Keratinocyte (primary cell): ENCODE measurements at regions not wholly inside any gene's neighbourhood (a gene's known extent, or its start where the extent isn't known, plus 50 kb on each side); places are given as distances from the start of the nearest gene placed in this dataset.

Experiments used
- DNase-seq: peaks from one replicate; pipeline ENCODE4 v3.0.0-alpha.2; 2011; ENCODE audit warnings: low read depth, missing footprints, low spot score
- FAIRE-seq: peaks from 2 replicates; lab custom pipeline; 2011; peaks lifted over from hg19 to GRCh38; lab: Jason Lieb, UNC
- H2AFZ ChIP-seq: 2 replicates; pipeline ENCODE4 v1.6.0; 2012; ENCODE audit warnings: low read length, control low read depth, inconsistent platforms; ENCODE audit not compliant: control insufficient read depth
- H3K27ac ChIP-seq: 2 replicates; pipeline ENCODE4 v1.5.1; 2011; ENCODE audit warnings: low read length; ENCODE audit not compliant: control insufficient read depth, insufficient read depth
- H3K27me3 ChIP-seq: 3 replicates; pipeline ENCODE4 v1.6.0; 2011; ENCODE audit warnings: low read length; ENCODE audit not compliant: control insufficient read depth, insufficient read depth; ENCODE audit errors: extremely low read depth
- H3K36me3 ChIP-seq, 2 experiments: 2 replicates in 1 of 2; 3 replicates in 1 of 2; pipeline ENCODE4 v1.5.1; 2011; ENCODE audit warnings: low read length in 2 of 2, mild to moderate bottlenecking in 1 of 2; ENCODE audit not compliant: control insufficient read depth in 2 of 2, insufficient read depth in 2 of 2; ENCODE audit errors: extremely low read depth in 1 of 2
- H3K4me1 ChIP-seq: 3 replicates; pipeline ENCODE4 v1.5.1; 2011; ENCODE audit warnings: low read length; ENCODE audit not compliant: control insufficient read depth, insufficient read depth; ENCODE audit errors: extremely low read depth
- H3K4me2 ChIP-seq: 3 replicates; pipeline ENCODE4 v1.6.0; 2011; ENCODE audit warnings: low read depth, low read length; ENCODE audit not compliant: control insufficient read depth, insufficient read depth; ENCODE audit errors: extremely low read depth
- H3K4me3 ChIP-seq, 3 experiments: fragments of 200-600 bp in 1 of 3; sonication (generic) in 1 of 3; 2 replicates in 2 of 3; 3 replicates in 1 of 3; pipeline ENCODE4 v1.5.1; 2011 to 2016; ENCODE audit warnings: low read length in 3 of 3, mild to moderate bottlenecking in 3 of 3, control low read depth in 2 of 3, inconsistent platforms in 1 of 3, low read depth in 1 of 3, mixed read lengths in 1 of 3, mixed run types in 1 of 3, moderate library complexity in 1 of 3; ENCODE audit not compliant: control insufficient read depth in 2 of 3, insufficient read depth in 2 of 3; ENCODE audit errors: extremely low read depth in 1 of 3
- H3K79me2 ChIP-seq: 2 replicates; pipeline ENCODE4 v1.6.0; 2012; ENCODE audit warnings: low read length; ENCODE audit not compliant: control insufficient read depth, insufficient read depth
- H3K9ac ChIP-seq: 3 replicates; pipeline ENCODE4 v1.6.0; 2011; ENCODE audit warnings: low read length; ENCODE audit not compliant: control insufficient read depth, insufficient read depth; ENCODE audit errors: extremely low read depth
- H3K9me1 ChIP-seq: 3 replicates; pipeline ENCODE4 v1.6.0; 2011; ENCODE audit warnings: low read length; ENCODE audit not compliant: control insufficient read depth, insufficient read depth; ENCODE audit errors: extremely low read depth
- H3K9me3 ChIP-seq: 2 replicates; pipeline ENCODE4 v1.5.1; 2012; ENCODE audit warnings: low read depth, low read length; ENCODE audit not compliant: control insufficient read depth
- H4K20me1 ChIP-seq: 3 replicates; pipeline ENCODE4 v1.6.0; 2011; ENCODE audit warnings: low read length; ENCODE audit not compliant: control insufficient read depth, insufficient read depth; ENCODE audit errors: extremely low read depth
- CTCF ChIP-seq, 3 experiments: IDR thresholded peaks in 1 of 3; conservative IDR thresholded peaks in 1 of 3; optimal IDR thresholded peaks in 1 of 3; 2 replicates in 2 of 3; 3 replicates in 1 of 3; pipeline versions ENCODE3 to v1.5.1; 2011; ENCODE audit warnings: low read length in 3 of 3, mild to moderate bottlenecking in 3 of 3, moderate library complexity in 2 of 3, control low read depth in 1 of 3, inconsistent platforms in 1 of 3; ENCODE audit not compliant: insufficient read depth in 2 of 3; ENCODE audit errors: extremely low read depth in 1 of 3
- EZH2 ChIP-seq: IDR thresholded peaks from one replicate; pipeline ENCODE4 v1.6.1; 2012; ENCODE audit warnings: inconsistent platforms, mild to moderate bottlenecking, low read length, moderate library complexity
- dilution Hi-C: fragments of 300-500 bp; cut with MboI; formaldehyde crosslinking; loops from one replicate; pipeline ENCODE4 v1.7.0; 2020; ENCODE audit warnings: low sequenced_read_pairs; ENCODE audit not compliant: extremely low pct_ligation_motif_present

GRCh38 chr3:65070968-65071367 lies 383.2 kb upstream of the ADAMTS9 start:
- Histone ChIP-seq H3K9me1 (no peaks in the 10 kb centered on the region), H3K27ac (no peak overlapping the region), H3K27me3 (no peaks in the 10 kb centered on the region), H3K4me1 (no peaks in the 10 kb centered on the region), H3K4me3 (no peak overlapping the region), H3K9ac (no peak overlapping the region), H3K79me2 (no peaks in the 10 kb centered on the region), H2AFZ (no peak overlapping the region), H4K20me1 (no peaks in the 10 kb centered on the region), H3K4me2 (no peak overlapping the region), H3K9me3 (no peaks in the 10 kb centered on the region), H3K36me3 (no peaks in the 10 kb centered on the region)
- no peak for FAIRE-seq
- no peak for DNase-seq
- dilution Hi-C loops = no loop called here
- TF ChIP-seq EZH2 (no peak), CTCF (optimal IDR thresholded peaks at IDR 0.05 in 1 of 3, IDR thresholded peaks at IDR 0.05 in 1 of 3, conservative IDR thresholded peaks at IDR 0.05 in 1 of 3; ENCODE audit: extremely low read depth in 1 of 3, insufficient read depth in 2 of 3, low read length in 3 of 3) (no peak)

- no peaks in the 10 kb centered on the region for H3K9me1 ChIP-seq
- H3K27ac ChIP-seq = no peak overlapping the region
- no peaks in the 10 kb centered on the region for H3K9me3 ChIP-seq
- no peak overlapping the region for H3K9ac ChIP-seq
- no peaks in the 10 kb centered on the region for H3K27me3 ChIP-seq
- no peak for TF ChIP-seq EZH2
- TF ChIP-seq CTCF (optimal IDR thresholded peaks at IDR 0.05 in 1 of 3, IDR thresholded peaks at IDR 0.05 in 1 of 3, conservative IDR thresholded peaks at IDR 0.05 in 1 of 3; ENCODE audit: extremely low read depth in 1 of 3, insufficient read depth in 2 of 3, low read length in 3 of 3) = no peak
- no peak overlapping the region for H3K4me2 ChIP-seq
- no peak for DNase-seq
- H3K79me2 ChIP-seq = no peaks in the 10 kb centered on the region
- H2AFZ ChIP-seq = no peak overlapping the region
- H4K20me1 ChIP-seq = no peaks in the 10 kb centered on the region
- dilution Hi-C loops = no loop called here
- no peak overlapping the region for H3K4me3 ChIP-seq
- FAIRE-seq = no peak
- no peaks in the 10 kb centered on the region for H3K4me1 ChIP-seq
- no peaks in the 10 kb centered on the region for H3K36me3 ChIP-seq
These were observed 373.1 kb upstream of the ADAMTS9 start for GRCh38 chr3:65060904-65061303.
